Spleen (tissue), 11 donors: ENCODE measurements at regions not wholly inside any gene's neighbourhood (a gene's known extent, or its start where the extent isn't known, plus 50 kb on each side); places are given as distances from the start of the nearest gene placed in this dataset.

Source experiments
- DNase-seq: peaks from one replicate; pipeline ENCODE4 v3.0.0-alpha.2; 2020
- H3K27ac ChIP-seq, 8 donors: fragments of 200-600 bp; sonication (generic) in 7 of 8; 1 replicate in 4 of 8; 2 replicates in 4 of 8; pipeline versions ENCODE4 v1.5.0 to v1.8.0; 2016 to 2021; ENCODE audit warnings: inconsistent platforms in 4 of 8, mild to moderate bottlenecking in 4 of 8, moderate library complexity in 1 of 8
- H3K27me3 ChIP-seq, 7 donors: fragments of 200-600 bp; sonication (generic) in 6 of 7; replicated peaks in 1 of 7; 1 replicate in 4 of 7; 2 replicates in 3 of 7; pipeline versions ENCODE4 v1.5.0 to v1.8.0; 2016 to 2021; ENCODE audit warnings: inconsistent platforms in 3 of 7, mild to moderate bottlenecking in 1 of 7
- H3K36me3 ChIP-seq, 6 donors: fragments of 200-600 bp; sonication (generic) in 5 of 6; 1 replicate in 4 of 6; 2 replicates in 2 of 6; pipeline versions ENCODE4 v1.5.0 to v1.8.0; 2016 to 2021; ENCODE audit warnings: inconsistent platforms in 2 of 6
- H3K4me1 ChIP-seq, 6 donors: fragments of 200-600 bp; sonication (generic) in 5 of 6; 1 replicate in 3 of 6; 2 replicates in 3 of 6; pipeline versions ENCODE4 v1.5.0 to v1.8.0; 2016 to 2021; ENCODE audit warnings: inconsistent platforms in 3 of 6
- H3K4me3 ChIP-seq, 8 donors: fragments of 200-600 bp; sonication (generic) in 7 of 8; 1 replicate in 4 of 8; 2 replicates in 4 of 8; pipeline versions ENCODE4 v1.5.0 to v1.8.0; 2016 to 2021; ENCODE audit warnings: inconsistent platforms in 4 of 8, mild to moderate bottlenecking in 4 of 8, moderate library complexity in 2 of 8
- H3K9me3 ChIP-seq, 8 donors: fragments of 200-600 bp; sonication (generic) in 7 of 8; 1 replicate in 4 of 8; 2 replicates in 4 of 8; pipeline versions ENCODE4 v1.5.0 to v1.8.0; 2016 to 2021; ENCODE audit warnings: inconsistent platforms in 4 of 8
- CTCF ChIP-seq, 11 experiments: fragments of 200-600 bp in 7 of 11; fragments of 450-650 bp in 4 of 11; sonication (generic) in 4 of 11; IDR thresholded peaks in 8 of 11; conservative IDR thresholded peaks in 3 of 11; 1 replicate in 7 of 11; 2 replicates in 4 of 11; pipeline versions ENCODE4 v1.4.0 to v1.8.0; 2016 to 2021; ENCODE audit warnings: antibody characterized with exemption in 11 of 11, inconsistent platforms in 4 of 11, mild to moderate bottlenecking in 1 of 11
- POLR2A ChIP-seq, 3 donors: fragments of 450-650 bp; IDR thresholded peaks; one replicate each; pipeline ENCODE4 v1.5.1; 2017; ENCODE audit warnings: antibody characterized with exemption in 3 of 3, mild to moderate bottlenecking in 1 of 3
- POLR2AphosphoS5 ChIP-seq, 3 donors: sonication (generic); formaldehyde crosslinking; IDR thresholded peaks; one replicate each; pipeline ENCODE4 v1.5.1; 2017; ENCODE audit warnings: antibody characterized with exemption in 3 of 3
- WGBS, 5 donors: extraction: QIAGEN DNeasy Blood & Tissue Kit in 3 of 5; methylation state at CpG; one replicate each; pipeline versions ENCODE4 v1.1.5 to v1.1.7; 2013 to 2018; 5-methylcytosine and 5-hydroxymethylcytosine counted together
- intact Hi-C: fragments of 100-400 bp; cut with DNase I; formaldehyde crosslinking; loops from one replicate; pipeline ENCODE4 v1.15.0; 2023; ENCODE audit warnings: low total_unique reads
- donor health status: healthy with polysubstance abuse.
- donor health status: DM: no; HTN: no; CAD: no; lungs with moderate emphysema.
- donor health status: DM: no; HTN: no; CAD: no.
- donor health status: Bipolar disorder and iron deficiency.
- donor health status: healthy.
- donor health status: DM: no; HTN: no; CAD: no.
- donor health status: DM: yes; HTN: yes; CAD: no.

- no peak for DNase-seq
These were observed 133.8 kb downstream of the NAV1 start for GRCh38 chr1:201672685-201673084.

GRCh38 chr1:201673093-201673492, 134.2 kb downstream of the NAV1 start:
- H3K9me3 ChIP-seq = no peaks in the 10 kb centered on the region
- intact Hi-C loops = no loop called here
- H3K27ac ChIP-seq = no peak overlapping the region
- peak in 1 of 3 donors; percentile 41 for TF ChIP-seq POLR2AphosphoS5 (IDR thresholded peaks at IDR 0.05)
- no peak for TF ChIP-seq POLR2A (IDR thresholded peaks at IDR 0.05)
- TF ChIP-seq CTCF (IDR thresholded peaks at IDR 0.05 in 8 of 11, conservative IDR thresholded peaks at IDR 0.05 in 3 of 11) = no peak
- H3K4me1 ChIP-seq = peaks cover 0 to 27% (median 18%) of the 10 kb centered on the region in 6 donors
- H3K36me3 ChIP-seq = no peaks in the 10 kb centered on the region
- no peak for DNase-seq
- no peak overlapping the region for H3K4me3 ChIP-seq
- H3K27me3 ChIP-seq = no peaks in the 10 kb centered on the region
- WGBS, 5 donors = 24 to 60% (median 33%) methylated on average over 9 of the region's 9 CpGs

More at GRCh38 chr1:201672685-201673084, 133.8 kb downstream of the NAV1 start:
- Histone ChIP-seq H3K9me3 (no peaks in the 10 kb centered on the region), H3K36me3 (no peaks in the 10 kb centered on the region), H3K4me3 (no peak overlapping the region), H3K27ac (no peak overlapping the region), H3K27me3 (no peaks in the 10 kb centered on the region), H3K4me1 (peaks cover 0 to 27% (median 18%) of the 10 kb centered on the region in 6 donors)
- intact Hi-C loops = no loop called here
- no peak for TF ChIP-seq POLR2AphosphoS5 (IDR thresholded peaks at IDR 0.05)
- TF ChIP-seq POLR2A (IDR thresholded peaks at IDR 0.05) = no peak
- TF ChIP-seq CTCF (IDR thresholded peaks at IDR 0.05 in 8 of 11, conservative IDR thresholded peaks at IDR 0.05 in 3 of 11) = no peak
- WGBS, 5 donors = 70 to 78% (median 74%) methylated on average over 8 of the region's 8 CpGs

- Histone ChIP-seq H3K4me1 (peaks cover 0 to 27% (median 18%) of the 10 kb centered on the region in 6 donors), H3K9me3 (no peaks in the 10 kb centered on the region), H3K27ac (no peak overlapping the region), H3K4me3 (no peak overlapping the region), H3K36me3 (no peaks in the 10 kb centered on the region), H3K27me3 (peaks cover 0 to 4% (median 0%) of the 10 kb centered on the region in 7 donors)
- WGBS, 5 donors = 84 to 98% (median 91%) methylated on average over 2 to 5 of the region's 5 CpGs
- TF ChIP-seq CTCF (IDR thresholded peaks at IDR 0.05 in 8 of 11, conservative IDR thresholded peaks at IDR 0.05 in 3 of 11) (no peak), POLR2AphosphoS5 (IDR thresholded peaks at IDR 0.05) (no peak), POLR2A (IDR thresholded peaks at IDR 0.05) (no peak)
- DNase-seq = no peak
- intact Hi-C loops = no loop called here
These were observed 135.0 kb downstream of the NAV1 start for GRCh38 chr1:201673915-201674314.

- no peak overlapping the region for H3K27ac ChIP-seq
- TF ChIP-seq CTCF (IDR thresholded peaks at IDR 0.05 in 8 of 11, conservative IDR thresholded peaks at IDR 0.05 in 3 of 11) = no peak
- no peak for TF ChIP-seq POLR2AphosphoS5 (IDR thresholded peaks at IDR 0.05)
- TF ChIP-seq POLR2A (IDR thresholded peaks at IDR 0.05) = no peak
- H3K4me1 ChIP-seq = peaks cover 0 to 27% (median 18%) of the 10 kb centered on the region in 6 donors
- no peak overlapping the region for H3K4me3 ChIP-seq
- peaks cover 0 to 7% (median 0%) of the 10 kb centered on the region in 7 donors for H3K27me3 ChIP-seq
- no peaks in the 10 kb centered on the region for H3K36me3 ChIP-seq
- no peak for DNase-seq
- intact Hi-C loops = no loop called here
- H3K9me3 ChIP-seq = no peaks in the 10 kb centered on the region
- 15 to 36% (median 16%) methylated on average over 5 of the region's 5 CpGs for WGBS, 5 donors
These were observed 136.2 kb downstream of the NAV1 start for GRCh38 chr1:201675143-201675542.
